Progenitor cell of endocrine pancreas (in vitro differentiated cells): ENCODE measurements at regions not wholly inside any gene's neighbourhood (a gene's known extent, or its start where the extent isn't known, plus 50 kb on each side); places are given as distances from the start of the nearest gene placed in this dataset.
A peak's percentile ranks its signal among the peaks of the same experiment; 100 is the strongest.
"Not testable (repeated sequence)": the region's sequence is repeated elsewhere in the genome, so short reads cannot be mapped to it uniquely, and the experiment has no call there.

ENCODE experiments used
- DNase-seq: peaks from one replicate; pipeline ENCODE4 v3.0.0; 2021; ENCODE audit warnings: low spot score; ENCODE audit not compliant: unreplicated experiment
- H3K27ac Mint-ChIP-seq: 2 replicates; pipeline ENCODE4 v1.8.0; 2021; ENCODE audit warnings: mild to moderate bottlenecking, moderate library complexity, mixed read lengths
- H3K27me3 Mint-ChIP-seq: 2 replicates; pipeline ENCODE4 v1.8.0; 2021; ENCODE audit warnings: mixed read lengths
- H3K36me3 Mint-ChIP-seq: 2 replicates; pipeline ENCODE4 v1.8.0; 2022; ENCODE audit warnings: mixed read lengths; ENCODE audit not compliant: insufficient read depth
- H3K4me1 Mint-ChIP-seq: 2 replicates; pipeline ENCODE4 v1.8.0; 2021; ENCODE audit warnings: low read depth, mixed read lengths
- H3K4me3 Mint-ChIP-seq: 2 replicates; pipeline ENCODE4 v1.8.0; 2021; ENCODE audit warnings: low read depth, mild to moderate bottlenecking, moderate library complexity, mixed read lengths
- H3K9me3 Mint-ChIP-seq: 2 replicates; pipeline ENCODE4 v1.8.0; 2021; ENCODE audit warnings: low read depth, mixed read lengths
- CTCF ChIP-seq: fragments of 200-600 bp; sonication (generic); IDR thresholded peaks from one replicate; pipeline ENCODE4 v1.5.0; 2021; ENCODE audit warnings: antibody characterized with exemption, mild to moderate bottlenecking; ENCODE audit not compliant: unreplicated experiment

GRCh38 chr9:71607461-71607881, 160.8 kb downstream of the CEMIP2 start:
- Mint-ChIP-seq H3K9me3 (peaks cover 9% of the 10 kb centered on the region), H3K27me3 (no peaks in the 10 kb centered on the region), H3K4me1 (no peaks in the 10 kb centered on the region), H3K27ac (no peak overlapping the region), H3K4me3 (no peak overlapping the region), H3K36me3 (no peaks in the 10 kb centered on the region)
- no peak for DNase-seq
- TF ChIP-seq CTCF, result no peak

DNA sequence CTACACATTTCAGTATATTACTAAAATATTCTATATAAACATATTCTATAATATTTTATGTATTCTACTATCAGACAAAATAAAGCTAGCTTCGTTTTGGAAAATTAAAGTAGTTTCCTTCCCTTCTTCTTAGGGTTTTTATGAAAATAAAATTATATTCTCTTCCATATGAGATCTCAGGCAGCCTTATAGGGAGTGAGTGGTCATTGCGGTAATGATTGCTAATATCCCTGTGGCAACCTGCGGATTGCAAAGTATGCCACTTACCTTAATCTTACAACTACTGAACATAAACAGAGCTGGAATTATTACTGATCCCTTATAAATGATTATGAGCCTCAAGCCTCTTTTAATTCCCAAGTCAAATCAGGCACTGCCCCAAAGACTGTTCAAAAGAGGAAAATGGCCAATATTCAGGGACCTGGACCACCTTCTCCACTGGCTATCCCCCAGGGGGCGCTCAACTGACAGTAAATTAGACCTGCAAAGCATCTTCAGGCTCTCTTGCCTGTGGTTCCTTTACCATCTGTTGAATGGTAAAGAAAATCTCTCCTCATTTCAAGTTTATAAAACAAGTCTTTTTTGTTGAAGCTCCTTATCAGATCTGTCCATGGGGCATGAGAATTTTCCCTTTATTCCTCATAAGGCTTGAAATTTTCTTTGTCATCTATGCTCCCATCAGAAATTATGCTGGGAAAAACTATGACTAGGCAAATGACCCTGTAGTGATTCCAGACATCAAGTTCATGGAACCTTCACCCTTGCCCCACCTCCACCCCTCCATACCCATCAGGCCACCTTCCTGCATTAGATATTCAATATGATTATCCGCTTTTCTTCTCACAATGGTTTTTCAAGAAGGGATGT, 163.9 kb downstream of the CEMIP2 start:
- H3K4me3 Mint-ChIP-seq, result no peak overlapping the region
- H3K36me3 Mint-ChIP-seq, result no peaks in the 10 kb centered on the region
- DNase-seq, result peak; percentile 58
- no peaks in the 10 kb centered on the region for H3K4me1 Mint-ChIP-seq
- TF ChIP-seq CTCF, result peak; percentile 86
- no peaks in the 10 kb centered on the region for H3K27me3 Mint-ChIP-seq
- H3K9me3 Mint-ChIP-seq, result no peaks in the 10 kb centered on the region
- no peak overlapping the region for H3K27ac Mint-ChIP-seq

DNA sequence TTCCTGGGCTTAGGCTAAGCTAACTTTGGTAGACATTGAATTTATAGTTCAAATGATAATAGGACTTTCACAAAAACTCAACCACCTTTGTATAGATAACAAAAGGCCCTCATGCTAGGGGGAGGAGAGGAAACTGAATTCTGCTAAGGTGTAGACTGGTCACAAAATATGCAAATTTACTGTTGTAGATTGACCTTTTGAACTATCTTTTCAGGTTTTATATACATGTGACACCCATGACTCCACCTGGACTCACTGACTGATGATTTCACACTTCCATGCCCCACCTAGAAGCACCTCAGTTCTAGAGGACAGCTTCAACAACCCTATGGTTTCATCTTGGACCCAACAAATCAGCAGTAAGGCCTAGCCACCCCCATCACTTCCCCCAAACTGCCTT, 165.7 kb downstream of the CEMIP2 start:
- DNase-seq, result no peak
- no peaks in the 10 kb centered on the region for H3K36me3 Mint-ChIP-seq
- no peaks in the 10 kb centered on the region for H3K27me3 Mint-ChIP-seq
- no peaks in the 10 kb centered on the region for H3K4me1 Mint-ChIP-seq
- no peak overlapping the region for H3K27ac Mint-ChIP-seq
- H3K9me3 Mint-ChIP-seq, result no peaks in the 10 kb centered on the region
- no peak overlapping the region for H3K4me3 Mint-ChIP-seq
- TF ChIP-seq CTCF, result no peak

GRCh38 chr9:71595762-71596161, 172.6 kb downstream of the CEMIP2 start:
- not testable (repeated sequence) for H3K27me3 Mint-ChIP-seq, H3K27ac Mint-ChIP-seq, H3K4me3 Mint-ChIP-seq, H3K4me1 Mint-ChIP-seq, DNase-seq, H3K36me3 Mint-ChIP-seq, H3K9me3 Mint-ChIP-seq

DNA sequence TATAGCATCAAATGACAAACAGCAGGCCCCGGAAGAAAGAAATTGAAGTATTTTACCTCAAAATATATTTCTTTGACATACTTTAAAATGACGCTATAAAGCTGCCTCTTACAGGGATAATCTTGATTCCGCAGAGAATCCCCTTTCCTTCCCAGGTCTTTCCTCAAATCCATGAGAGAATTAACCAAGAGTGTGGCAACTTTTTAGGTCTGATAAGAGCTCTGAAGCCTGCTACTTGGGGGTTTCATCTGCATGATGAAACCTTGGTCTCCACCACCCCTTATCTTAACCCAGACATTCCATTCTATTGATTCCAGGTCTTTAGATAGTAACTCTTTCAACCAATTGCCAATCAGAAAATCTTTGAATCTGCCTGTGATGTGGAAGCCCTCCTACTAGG, 173.8 kb downstream of the CEMIP2 start:
- H3K4me1 Mint-ChIP-seq, result peaks cover 7% of the 10 kb centered on the region

More for the DNA sequence above, 173.8 kb downstream of the CEMIP2 start:
- H3K9me3 Mint-ChIP-seq, result peaks cover 4% of the 10 kb centered on the region
- DNase-seq, result no peak
- no peak overlapping the region for H3K27ac Mint-ChIP-seq
- no peak for TF ChIP-seq CTCF
- H3K4me3 Mint-ChIP-seq, result no peak overlapping the region
- H3K36me3 Mint-ChIP-seq, result no peaks in the 10 kb centered on the region
- no peaks in the 10 kb centered on the region for H3K27me3 Mint-ChIP-seq
